DOHH2 (cell line): ENCODE measurements at regions not wholly inside any gene's neighbourhood (a gene's known extent, or its start where the extent isn't known, plus 50 kb on each side); places are given as distances from the start of the nearest gene placed in this dataset.

Source experiments
- EZH2phosphoT487 ChIP-seq: fragments of 200-600 bp; sonication (generic); IDR thresholded peaks from 2 replicates; pipeline ENCODE4 v1.6.1; 2017; ENCODE audit warnings: borderline replicate concordance, mild to moderate bottlenecking, antibody characterized with exemption, low read length, moderate library complexity, mixed read lengths
- TF ChIP-seq, protein P1 (sequence below): fragments of 200-600 bp; sonication (generic); IDR thresholded peaks from one replicate; pipeline ENCODE4 v1.5.1; 2014; ENCODE audit warnings: antibody characterized with exemption, mild to moderate bottlenecking, low read depth, low read length; ENCODE audit not compliant: poor library complexity, severe bottlenecking

GRCh38 chr7:88432301-88432700 is 125.6 kb upstream of the STEAP4 start:
- TF ChIP-seq, protein P1, sequence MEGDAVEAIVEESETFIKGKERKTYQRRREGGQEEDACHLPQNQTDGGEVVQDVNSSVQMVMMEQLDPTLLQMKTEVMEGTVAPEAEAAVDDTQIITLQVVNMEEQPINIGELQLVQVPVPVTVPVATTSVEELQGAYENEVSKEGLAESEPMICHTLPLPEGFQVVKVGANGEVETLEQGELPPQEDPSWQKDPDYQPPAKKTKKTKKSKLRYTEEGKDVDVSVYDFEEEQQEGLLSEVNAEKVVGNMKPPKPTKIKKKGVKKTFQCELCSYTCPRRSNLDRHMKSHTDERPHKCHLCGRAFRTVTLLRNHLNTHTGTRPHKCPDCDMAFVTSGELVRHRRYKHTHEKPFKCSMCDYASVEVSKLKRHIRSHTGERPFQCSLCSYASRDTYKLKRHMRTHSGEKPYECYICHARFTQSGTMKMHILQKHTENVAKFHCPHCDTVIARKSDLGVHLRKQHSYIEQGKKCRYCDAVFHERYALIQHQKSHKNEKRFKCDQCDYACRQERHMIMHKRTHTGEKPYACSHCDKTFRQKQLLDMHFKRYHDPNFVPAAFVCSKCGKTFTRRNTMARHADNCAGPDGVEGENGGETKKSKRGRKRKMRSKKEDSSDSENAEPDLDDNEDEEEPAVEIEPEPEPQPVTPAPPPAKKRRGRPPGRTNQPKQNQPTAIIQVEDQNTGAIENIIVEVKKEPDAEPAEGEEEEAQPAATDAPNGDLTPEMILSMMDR, result no peak
- no peak for TF ChIP-seq EZH2phosphoT487
